DOHH2 (cell line): ENCODE measurements at regions not wholly inside any gene's neighbourhood (a gene's known extent, or its start where the extent isn't known, plus 50 kb on each side); places are given as distances from the start of the nearest gene placed in this dataset.

Source experiments
- H3F3A ChIP-seq: fragments of 200-600 bp; sonication (generic), shearing (Covaris generic); 2 replicates; pipeline ENCODE4 v1.6.0; 2016; ENCODE audit warnings: antibody characterized with exemption, mild to moderate bottlenecking; ENCODE audit not compliant: control insufficient read depth, insufficient read depth
- H3K27ac ChIP-seq: fragments of 200-600 bp; sonication (generic); 2 replicates; pipeline ENCODE4 v1.5.1; 2014; ENCODE audit warnings: low read depth, mild to moderate bottlenecking, low read length, moderate library complexity
- H3K27me3 ChIP-seq: fragments of 200-600 bp; sonication (generic); 2 replicates; pipeline ENCODE4 v1.6.1; 2014; ENCODE audit warnings: mild to moderate bottlenecking, low read length, mixed read lengths; ENCODE audit not compliant: control insufficient read depth
- H3K36me3 ChIP-seq: fragments of 200-600 bp; sonication (generic); 2 replicates; pipeline ENCODE4 v1.6.1; 2014; ENCODE audit warnings: mild to moderate bottlenecking, low read length, moderate library complexity, mixed read lengths; ENCODE audit not compliant: control insufficient read depth
- H3K4me1 ChIP-seq: fragments of 200-600 bp; sonication (generic); 2 replicates; pipeline ENCODE4 v1.6.1; 2014; ENCODE audit warnings: mild to moderate bottlenecking, low read length, mixed read lengths; ENCODE audit not compliant: control insufficient read depth
- H3K4me2 ChIP-seq: fragments of 200-600 bp; sonication (generic); 2 replicates; pipeline ENCODE4 v1.6.0; 2014; ENCODE audit warnings: mild to moderate bottlenecking, low read length, moderate library complexity
- H3K4me3 ChIP-seq: fragments of 200-600 bp; sonication (generic); 2 replicates; pipeline ENCODE4 v1.5.1; 2014; ENCODE audit warnings: mild to moderate bottlenecking, low read length, mixed read lengths
- H3K79me2 ChIP-seq: fragments of 200-600 bp; sonication (generic); 2 replicates; pipeline ENCODE4 v1.6.1; 2014; ENCODE audit warnings: mild to moderate bottlenecking, low read length, mixed read lengths; ENCODE audit not compliant: control insufficient read depth
- H3K9me2 ChIP-seq: fragments of 200-600 bp; sonication (generic); replicated peaks from 2 replicates; pipeline ENCODE4 v1.6.1; 2014; ENCODE audit warnings: mild to moderate bottlenecking, low read length, mixed read lengths; ENCODE audit not compliant: control insufficient read depth
- H3K9me3 ChIP-seq: fragments of 200-600 bp; sonication (generic); 2 replicates; pipeline ENCODE4 v1.6.1; 2014; ENCODE audit warnings: antibody characterized with exemption, low read length, mixed read lengths; ENCODE audit not compliant: control insufficient read depth, insufficient read depth
- H4K20me1 ChIP-seq: fragments of 200-600 bp; sonication (generic); 2 replicates; pipeline ENCODE4 v1.6.0; 2014; ENCODE audit warnings: low read depth, mild to moderate bottlenecking, antibody characterized with exemption, low read length, moderate library complexity; ENCODE audit not compliant: control insufficient read depth, insufficient read depth
- EZH2phosphoT487 ChIP-seq: fragments of 200-600 bp; sonication (generic); IDR thresholded peaks from 2 replicates; pipeline ENCODE4 v1.6.1; 2017; ENCODE audit warnings: borderline replicate concordance, mild to moderate bottlenecking, antibody characterized with exemption, low read length, moderate library complexity, mixed read lengths
- TF ChIP-seq, protein P1 (sequence below): fragments of 200-600 bp; sonication (generic); IDR thresholded peaks from one replicate; pipeline ENCODE4 v1.5.1; 2014; ENCODE audit warnings: antibody characterized with exemption, mild to moderate bottlenecking, low read depth, low read length; ENCODE audit not compliant: poor library complexity, severe bottlenecking

- Histone ChIP-seq H3K36me3 (no peaks in the 10 kb centered on the region), H3K9me3 (peaks cover 20% of the 10 kb centered on the region; the same call in 1 of the 2 replicates), H3K9me2 (no peaks in the 10 kb centered on the region), H3F3A (no peaks in the 10 kb centered on the region), H3K4me2 (no peak overlapping the region), H3K27ac (no peak overlapping the region), H3K4me3 (no peak overlapping the region), H3K27me3 (no peaks in the 10 kb centered on the region), H3K4me1 (no peaks in the 10 kb centered on the region), H4K20me1 (no peaks in the 10 kb centered on the region), H3K79me2 (no peaks in the 10 kb centered on the region)
- TF ChIP-seq EZH2phosphoT487 = no peak
- TF ChIP-seq, protein P1, sequence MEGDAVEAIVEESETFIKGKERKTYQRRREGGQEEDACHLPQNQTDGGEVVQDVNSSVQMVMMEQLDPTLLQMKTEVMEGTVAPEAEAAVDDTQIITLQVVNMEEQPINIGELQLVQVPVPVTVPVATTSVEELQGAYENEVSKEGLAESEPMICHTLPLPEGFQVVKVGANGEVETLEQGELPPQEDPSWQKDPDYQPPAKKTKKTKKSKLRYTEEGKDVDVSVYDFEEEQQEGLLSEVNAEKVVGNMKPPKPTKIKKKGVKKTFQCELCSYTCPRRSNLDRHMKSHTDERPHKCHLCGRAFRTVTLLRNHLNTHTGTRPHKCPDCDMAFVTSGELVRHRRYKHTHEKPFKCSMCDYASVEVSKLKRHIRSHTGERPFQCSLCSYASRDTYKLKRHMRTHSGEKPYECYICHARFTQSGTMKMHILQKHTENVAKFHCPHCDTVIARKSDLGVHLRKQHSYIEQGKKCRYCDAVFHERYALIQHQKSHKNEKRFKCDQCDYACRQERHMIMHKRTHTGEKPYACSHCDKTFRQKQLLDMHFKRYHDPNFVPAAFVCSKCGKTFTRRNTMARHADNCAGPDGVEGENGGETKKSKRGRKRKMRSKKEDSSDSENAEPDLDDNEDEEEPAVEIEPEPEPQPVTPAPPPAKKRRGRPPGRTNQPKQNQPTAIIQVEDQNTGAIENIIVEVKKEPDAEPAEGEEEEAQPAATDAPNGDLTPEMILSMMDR = no peak
Observed at GRCh38 chr6:67814262-67814661, 820.8 kb upstream of the ADGRB3 start.

DNA sequence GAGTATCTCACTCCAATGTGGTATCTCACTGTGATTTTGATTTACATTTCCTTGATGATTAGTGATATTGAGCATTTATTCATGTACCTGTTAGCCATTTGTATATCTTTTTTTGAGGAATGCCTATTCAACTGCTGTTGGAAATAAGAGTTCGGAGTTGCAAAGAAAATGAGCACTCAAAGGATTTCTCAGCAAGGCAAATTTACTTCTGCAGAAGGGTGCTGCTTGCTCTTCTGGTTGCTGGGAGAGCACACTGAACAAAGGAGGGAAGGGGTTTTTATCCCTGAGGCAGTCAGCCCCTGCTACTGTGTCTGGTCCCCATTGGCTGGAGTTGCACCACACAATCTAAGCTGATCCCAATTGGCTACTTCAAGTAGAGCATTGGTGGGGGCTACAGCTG is 822.4 kb upstream of the ADGRB3 start:
- H3K4me3 ChIP-seq = no peak overlapping the region
- H3K4me2 ChIP-seq = no peak overlapping the region

GRCh38 chr6:67812125-67812524 is 823.0 kb upstream of the ADGRB3 start:
- Histone ChIP-seq H3K4me1 (no peaks in the 10 kb centered on the region), H3K27ac (no peak overlapping the region), H3K79me2 (no peaks in the 10 kb centered on the region), H3K9me3 (peaks cover 20% of the 10 kb centered on the region; the same call in 1 of the 2 replicates), H3K4me2 (no peak overlapping the region), H3K9me2 (no peaks in the 10 kb centered on the region), H3K27me3 (no peaks in the 10 kb centered on the region), H3K4me3 (no peak overlapping the region), H4K20me1 (no peaks in the 10 kb centered on the region), H3F3A (no peaks in the 10 kb centered on the region), H3K36me3 (no peaks in the 10 kb centered on the region)
- no peak for TF ChIP-seq EZH2phosphoT487
- TF ChIP-seq, protein P1 = no peak

More for the DNA sequence above, 822.4 kb upstream of the ADGRB3 start:
- TF ChIP-seq EZH2phosphoT487 = no peak
- TF ChIP-seq, protein P1 = no peak
- Histone ChIP-seq H3K27me3 (no peaks in the 10 kb centered on the region), H3K27ac (no peak overlapping the region), H3F3A (no peaks in the 10 kb centered on the region), H3K9me3 (peaks cover 20% of the 10 kb centered on the region; the same call in 1 of the 2 replicates), H3K79me2 (no peaks in the 10 kb centered on the region), H3K9me2 (no peaks in the 10 kb centered on the region), H3K4me1 (no peaks in the 10 kb centered on the region), H4K20me1 (no peaks in the 10 kb centered on the region), H3K36me3 (no peaks in the 10 kb centered on the region)
